Heart left ventricle (tissue), 16 donors: ENCODE measurements at regions not wholly inside any gene's neighbourhood (a gene's known extent, or its start where the extent isn't known, plus 50 kb on each side); places are given as distances from the start of the nearest gene placed in this dataset.

ENCODE experiments used
- ATAC-seq, 4 donors: fragments of 200-7000 bp; cut with Tn5 transposase; one replicate each; pipeline ENCODE4 v1.9.1; 2020 to 2022; ENCODE audit warnings: moderate library complexity in 4 of 4, mild to moderate bottlenecking in 3 of 4, moderate number of reproducible peaks in 1 of 4
- DNase-seq, 5 donors: peaks; one replicate each; pipeline ENCODE4 v3.0.0-alpha.2; 2020
- H3K27ac ChIP-seq, 12 donors: fragments of 200-600 bp; sonication (generic) in 4 of 12; one replicate each; pipeline versions ENCODE4 v1.5.0 to v1.8.0; 2016 to 2022; ENCODE audit warnings: mild to moderate bottlenecking in 2 of 12
- H3K27me3 ChIP-seq, 9 donors: fragments of 200-600 bp; sonication (generic) in 2 of 9; one replicate each; pipeline versions ENCODE4 v1.5.1 to v1.8.0; 2016 to 2022; ENCODE audit warnings: mild to moderate bottlenecking in 3 of 9
- H3K36me3 ChIP-seq, 9 donors: fragments of 200-600 bp; sonication (generic) in 2 of 9; one replicate each; pipeline versions ENCODE4 v1.5.0 to v1.8.0; 2018 to 2022; ENCODE audit warnings: mild to moderate bottlenecking in 2 of 9
- H3K4me1 ChIP-seq, 12 donors: fragments of 200-600 bp; sonication (generic) in 4 of 12; one replicate each; pipeline versions ENCODE4 v1.5.0 to v1.8.0; 2016 to 2022; ENCODE audit warnings: mild to moderate bottlenecking in 3 of 12
- H3K4me3 ChIP-seq, 12 donors: fragments of 200-600 bp; sonication (generic) in 4 of 12; one replicate each; pipeline versions ENCODE4 v1.5.0 to v1.8.0; 2017 to 2022; ENCODE audit warnings: mild to moderate bottlenecking in 9 of 12, moderate library complexity in 4 of 12
- H3K9me3 ChIP-seq, 12 donors: fragments of 200-600 bp; sonication (generic) in 4 of 12; one replicate each; pipeline versions ENCODE4 v1.5.0 to v1.8.0; 2016 to 2022; ENCODE audit warnings: mild to moderate bottlenecking in 1 of 12
- POLR2A ChIP-seq, 2 donors: fragments of 450-650 bp; IDR thresholded peaks; one replicate each; pipeline ENCODE4 v1.6.1; 2017; ENCODE audit warnings: antibody characterized with exemption in 2 of 2, mild to moderate bottlenecking in 2 of 2, moderate library complexity in 2 of 2
- WGBS, 4 donors: extraction: QIAGEN DNeasy Blood & Tissue Kit in 2 of 4; methylation state at CpG; one replicate each; pipeline versions ENCODE4 v1.1.5 to v1.1.7; 2013 to 2018; 5-methylcytosine and 5-hydroxymethylcytosine counted together
- intact Hi-C, 10 donors: fragments of 100-400 bp; cut with DNase I; formaldehyde crosslinking; loops; one replicate each; pipeline versions ENCODE4 v1.11.1 to v1.14.2; 2022
- TF ChIP-seq, protein P1 (sequence below), 12 donors: fragments of 200-600 bp; sonication (generic) in 4 of 12; IDR thresholded peaks; one replicate each; pipeline versions ENCODE4 v1.5.0 to v1.8.0; 2018 to 2022; ENCODE audit warnings: antibody characterized with exemption in 12 of 12, mild to moderate bottlenecking in 5 of 12
- donor health status: ischemic (EF 13 %, LVEDD 7.1; RV severe dilation, severe dysfunction).
- donor health status: healthy with polysubstance abuse.
- donor health status: DM: no; HTN: yes; CAD: no.
- donor health status: DM: no; HTN: no; CAD: no.
- donor health status: ischemic (EF 25% LVEDD 6.9; RV normal size, moderate dysfunction).
- donor health status: ischemic (EF 25% LVEDD 5.7; RV mildly dilated, moderate dysfunction).
- donor health status: healthy.
- donor health status: DM: yes; HTN: yes; CAD: no.
- donor health status: ischemic (EF 35%, LVEDD 5.7; RV mildly dilated, moderate dysfunction).
- donor health status: nonischemic (EF 11% LVEDD 7.7; RV severe dilation, severe dysfunction).
- donor health status: DM: yes; HTN: yes; CAD: no.
- donor health status: PGD.
- donor health status: ischemic (EF 29% LVEDD 5.4; RV normal size, mild dysfunction).
- donor health status: nonischemic (EF 23%, LVEDD 6.1; RV moderate dilation, normal function).

DNA sequence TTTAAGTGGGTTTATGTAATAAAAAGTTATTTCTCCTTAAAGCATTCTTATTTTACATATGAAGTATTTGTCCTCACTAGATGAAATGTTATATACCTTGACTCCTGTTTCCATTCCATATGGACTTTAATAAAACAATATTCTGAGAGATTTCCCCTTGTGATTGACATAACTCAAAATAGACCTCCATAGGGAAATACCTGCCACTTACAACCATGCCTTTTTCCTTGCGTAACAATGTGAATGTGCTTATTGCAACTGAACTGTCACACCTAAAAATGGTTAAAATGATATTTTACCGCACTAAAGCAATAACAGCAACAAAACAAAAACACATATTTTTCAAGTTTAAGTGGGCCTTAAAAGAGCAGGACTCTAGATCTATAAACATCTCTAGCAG is 70.3 kb upstream of the TGIF1 start:
- intact Hi-C loops, result no loop called here
- WGBS, 4 donors, result 85 to 97% (median 93%) methylated on average over 2 of the region's 2 CpGs
- TF ChIP-seq, protein P1, sequence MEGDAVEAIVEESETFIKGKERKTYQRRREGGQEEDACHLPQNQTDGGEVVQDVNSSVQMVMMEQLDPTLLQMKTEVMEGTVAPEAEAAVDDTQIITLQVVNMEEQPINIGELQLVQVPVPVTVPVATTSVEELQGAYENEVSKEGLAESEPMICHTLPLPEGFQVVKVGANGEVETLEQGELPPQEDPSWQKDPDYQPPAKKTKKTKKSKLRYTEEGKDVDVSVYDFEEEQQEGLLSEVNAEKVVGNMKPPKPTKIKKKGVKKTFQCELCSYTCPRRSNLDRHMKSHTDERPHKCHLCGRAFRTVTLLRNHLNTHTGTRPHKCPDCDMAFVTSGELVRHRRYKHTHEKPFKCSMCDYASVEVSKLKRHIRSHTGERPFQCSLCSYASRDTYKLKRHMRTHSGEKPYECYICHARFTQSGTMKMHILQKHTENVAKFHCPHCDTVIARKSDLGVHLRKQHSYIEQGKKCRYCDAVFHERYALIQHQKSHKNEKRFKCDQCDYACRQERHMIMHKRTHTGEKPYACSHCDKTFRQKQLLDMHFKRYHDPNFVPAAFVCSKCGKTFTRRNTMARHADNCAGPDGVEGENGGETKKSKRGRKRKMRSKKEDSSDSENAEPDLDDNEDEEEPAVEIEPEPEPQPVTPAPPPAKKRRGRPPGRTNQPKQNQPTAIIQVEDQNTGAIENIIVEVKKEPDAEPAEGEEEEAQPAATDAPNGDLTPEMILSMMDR (IDR thresholded peaks at IDR 0.05), result no peak
- TF ChIP-seq POLR2A (IDR thresholded peaks at IDR 0.05), result no peak

DNA sequence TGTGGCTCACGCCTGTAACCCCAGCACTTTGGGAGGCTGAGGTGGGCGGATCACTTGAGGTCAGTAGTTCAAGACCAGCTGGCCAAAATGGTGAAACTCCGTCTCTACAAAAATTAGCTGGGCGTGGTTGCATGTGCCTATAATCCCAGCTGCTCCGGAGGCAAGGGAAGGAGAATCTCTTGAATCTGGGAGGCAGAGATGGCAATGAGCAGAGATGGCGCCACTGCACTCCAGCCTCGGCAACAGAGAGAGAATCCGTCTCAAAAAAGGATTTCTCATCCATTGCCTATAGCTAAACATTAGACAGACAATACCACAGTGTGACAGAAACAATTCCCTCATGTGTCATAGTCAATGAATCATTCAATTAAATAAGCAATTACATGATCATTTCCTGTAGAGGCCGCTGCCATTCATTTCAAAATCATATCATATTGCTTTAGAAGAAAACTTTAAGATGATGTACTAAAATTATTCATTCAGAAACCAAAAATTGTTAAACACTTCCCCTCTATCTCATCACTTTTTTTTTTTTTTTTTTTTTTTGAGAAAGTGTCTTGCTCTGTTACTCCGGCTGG is 69.5 kb upstream of the TGIF1 start:
- Histone ChIP-seq H3K27ac (no peak overlapping the region), H3K27me3 (no peaks in the 10 kb centered on the region), H3K4me1 (no peaks in the 10 kb centered on the region), H3K4me3 (no peak overlapping the region), H3K9me3 (no peaks in the 10 kb centered on the region), H3K36me3 (no peaks in the 10 kb centered on the region)
- DNase-seq, result no peak
- WGBS, 4 donors, result 64 to 70% (median 69%) methylated on average over 10 of the region's 10 CpGs
- TF ChIP-seq, protein P1 (IDR thresholded peaks at IDR 0.05), result no peak
- no peak for TF ChIP-seq POLR2A (IDR thresholded peaks at IDR 0.05)
- intact Hi-C loops, result no loop called here
- no peak for ATAC-seq

More for the DNA sequence above, 70.3 kb upstream of the TGIF1 start:
- DNase-seq (no peak), ATAC-seq (no peak)
- Histone ChIP-seq H3K27me3 (no peaks in the 10 kb centered on the region), H3K9me3 (no peaks in the 10 kb centered on the region), H3K27ac (no peak overlapping the region), H3K4me3 (no peak overlapping the region), H3K36me3 (no peaks in the 10 kb centered on the region), H3K4me1 (no peaks in the 10 kb centered on the region)

- Histone ChIP-seq H3K9me3 (no peaks in the 10 kb centered on the region), H3K27me3 (no peaks in the 10 kb centered on the region), H3K36me3 (no peaks in the 10 kb centered on the region), H3K27ac (no peak overlapping the region), H3K4me3 (no peak overlapping the region), H3K4me1 (no peaks in the 10 kb centered on the region)
- intact Hi-C loops, result no loop called here
- no peak for ATAC-seq
- DNase-seq, result no peak
- 40 to 46% (median 43%) methylated on average over 5 of the region's 5 CpGs for WGBS, 4 donors
- no peak for TF ChIP-seq POLR2A (IDR thresholded peaks at IDR 0.05)
- TF ChIP-seq, protein P1 (IDR thresholded peaks at IDR 0.05), result no peak
Measured at GRCh38 chr18:3383381-3383915, 66.5 kb upstream of the TGIF1 start.

DNA sequence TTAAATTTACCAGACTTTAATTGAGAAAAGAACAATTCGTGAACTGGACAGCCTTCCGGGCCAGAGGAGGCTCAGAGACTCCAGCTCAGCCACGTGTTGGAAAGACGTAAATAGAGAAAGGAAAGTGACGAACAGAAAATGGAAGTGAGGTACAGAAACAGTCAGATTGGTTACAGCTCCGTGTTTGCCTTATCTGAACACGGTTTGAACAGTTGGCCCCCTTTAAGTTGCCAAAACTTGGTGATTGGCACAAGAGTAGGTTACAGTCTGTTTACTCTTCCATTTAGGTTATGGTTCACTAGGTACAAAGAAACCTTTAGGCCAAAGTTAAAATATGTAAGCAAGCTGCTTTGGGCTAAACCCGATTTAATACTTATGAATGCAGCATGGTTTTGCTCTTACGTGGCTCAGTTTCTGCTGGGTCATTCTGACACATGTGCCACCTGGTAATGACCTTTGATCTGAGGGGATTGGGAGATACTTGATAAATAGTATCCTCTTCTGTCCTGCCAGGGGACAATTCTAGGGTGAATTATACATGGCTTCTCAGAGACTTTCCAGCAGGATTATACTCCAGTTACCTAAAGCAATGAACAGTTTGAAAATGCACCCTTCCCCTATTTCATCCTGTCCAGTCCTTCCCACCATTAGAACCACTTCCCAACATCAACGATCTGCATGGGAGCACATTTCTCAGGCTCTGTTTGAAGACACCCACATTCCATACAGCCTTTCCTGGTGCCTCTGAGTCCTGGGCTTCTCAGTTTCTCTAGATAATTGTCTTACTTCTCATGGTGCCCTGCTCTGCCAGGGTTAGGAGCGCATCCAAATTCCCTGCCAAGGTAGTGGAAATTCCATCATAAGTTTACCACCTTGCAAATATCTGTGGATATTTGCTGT is 65.1 kb upstream of the TGIF1 start:
- ATAC-seq (no peak), DNase-seq (no peak)
- Histone ChIP-seq H3K9me3 (peaks cover 0 to 7% (median 3%) of the 10 kb centered on the region in 12 donors), H3K36me3 (no peaks in the 10 kb centered on the region), H3K27me3 (no peaks in the 10 kb centered on the region), H3K4me1 (no peaks in the 10 kb centered on the region), H3K4me3 (no peak overlapping the region), H3K27ac (no peak overlapping the region)
- TF ChIP-seq POLR2A (IDR thresholded peaks at IDR 0.05), result no peak
- TF ChIP-seq, protein P1 (IDR thresholded peaks at IDR 0.05), result no peak
- intact Hi-C loops, result no loop called here
- WGBS, 4 donors, result 84 to 88% (median 87%) methylated on average over 11 of the region's 11 CpGs
